GM23338 (cell line): ENCODE measurements at regions not wholly inside any gene's neighbourhood (a gene's known extent, or its start where the extent isn't known, plus 50 kb on each side); places are given as distances from the start of the nearest gene placed in this dataset.

Experiments
- ATAC-seq: fragments of 200-7000 bp; cut with Tn5 transposase; 3 replicates; pipeline ENCODE4 v1.9.1; 2020
- DNase-seq: peaks from one replicate; pipeline ENCODE4 v3.0.0-alpha.2; 2015; ENCODE audit warnings: low spot score
- H2AFZ ChIP-seq: fragments of 200-600 bp; sonication (generic); 2 replicates; pipeline ENCODE4 v1.8.0; 2016; ENCODE audit warnings: antibody characterized with exemption, mild to moderate bottlenecking, moderate library complexity
- H3F3A ChIP-seq: fragments of 200-600 bp; sonication (generic); replicated peaks from 2 replicates; pipeline ENCODE4 v1.8.0; 2017; ENCODE audit warnings: antibody characterized with exemption, mixed run types, low read depth
- H3K27ac ChIP-seq: fragments of 200-600 bp; sonication (generic); 2 replicates; pipeline ENCODE4 v1.6.1; 2016; ENCODE audit warnings: low read depth
- H3K27me3 ChIP-seq: fragments of 200-600 bp; sonication (generic); 2 replicates; pipeline ENCODE4 v1.8.0; 2016; ENCODE audit warnings: mild to moderate bottlenecking, mixed run types, moderate library complexity; ENCODE audit not compliant: insufficient read depth
- H3K36me3 ChIP-seq: fragments of 200-600 bp; sonication (generic); 2 replicates; pipeline ENCODE4 v1.8.0; 2016; ENCODE audit warnings: mild to moderate bottlenecking; ENCODE audit not compliant: insufficient read depth
- H3K4me1 ChIP-seq: fragments of 200-600 bp; sonication (generic); 2 replicates; pipeline ENCODE4 v1.8.0; 2016; ENCODE audit warnings: mild to moderate bottlenecking, moderate library complexity; ENCODE audit not compliant: insufficient read depth
- H3K4me2 ChIP-seq: fragments of 200-600 bp; sonication (generic); 2 replicates; pipeline ENCODE4 v1.7.1; 2017; ENCODE audit warnings: mixed run types
- H3K4me3 ChIP-seq: fragments of 200-600 bp; sonication (generic); 2 replicates; pipeline ENCODE4 v1.6.1; 2016; ENCODE audit warnings: mixed run types
- H3K79me2 ChIP-seq: fragments of 200-600 bp; sonication (generic); replicated peaks from 2 replicates; pipeline ENCODE4 v1.8.0; 2017; ENCODE audit warnings: mild to moderate bottlenecking; ENCODE audit not compliant: insufficient read depth
- H3K9me2 ChIP-seq: fragments of 200-600 bp; sonication (generic); 2 replicates; pipeline ENCODE4 v1.8.0; 2017; ENCODE audit not compliant: insufficient read depth
- H4K20me1 ChIP-seq: fragments of 200-600 bp; sonication (generic); replicated peaks from 2 replicates; pipeline ENCODE4 v1.8.0; 2017; ENCODE audit warnings: mild to moderate bottlenecking; ENCODE audit not compliant: insufficient read depth
- H3K27ac Mint-ChIP-seq: 2 replicates; pipeline ENCODE4 v1.8.0; 2020; ENCODE audit warnings: inconsistent platforms, mild to moderate bottlenecking, moderate library complexity, mixed read lengths
- H3K27me3 Mint-ChIP-seq: 3 replicates; pipeline ENCODE4 v1.8.0; 2022; ENCODE audit warnings: low read depth, mild to moderate bottlenecking, moderate library complexity, mixed read lengths, inconsistent platforms; ENCODE audit not compliant: insufficient read depth, poor library complexity
- H3K36me3 Mint-ChIP-seq: 3 replicates; pipeline ENCODE4 v1.8.0; 2021; ENCODE audit warnings: low read depth, mild to moderate bottlenecking, inconsistent platforms, moderate library complexity, mixed read lengths
- H3K4me1 Mint-ChIP-seq: 3 replicates; pipeline ENCODE4 v1.8.0; 2020; ENCODE audit warnings: mild to moderate bottlenecking, inconsistent platforms, mixed read lengths
- H3K4me3 Mint-ChIP-seq: 3 replicates; pipeline ENCODE4 v1.8.0; 2021; ENCODE audit warnings: moderate library complexity, mild to moderate bottlenecking, inconsistent platforms, mixed read lengths
- H3K9me3 Mint-ChIP-seq: 3 replicates; pipeline ENCODE4 v1.8.0; 2020; ENCODE audit warnings: moderate library complexity, mild to moderate bottlenecking, inconsistent platforms, mixed read lengths
- CREB1 ChIP-seq: fragments of 250-450 bp; sonication (Bioruptor Pico); IDR thresholded peaks from 2 replicates; pipeline ENCODE4 v1.5.0; 2020; ENCODE audit warnings: low read depth, mild to moderate bottlenecking, moderate library complexity
- ETS1 ChIP-seq: IDR thresholded peaks from 2 replicates; pipeline ENCODE4 v1.6.1; 2016; ENCODE audit warnings: antibody characterized with exemption
- JUNB ChIP-seq: IDR thresholded peaks from one replicate; pipeline ENCODE4 v1.6.1; 2016; ENCODE audit warnings: antibody characterized with exemption; ENCODE audit not compliant: unreplicated experiment
- ZNF462 ChIP-seq: fragments of 250-450 bp; sonication (Bioruptor Pico); IDR thresholded peaks from 2 replicates; pipeline ENCODE4 v1.5.0; 2020; ENCODE audit warnings: mild to moderate bottlenecking, moderate library complexity
- TF ChIP-seq, protein P1 (sequence below): IDR thresholded peaks from one replicate; pipeline ENCODE4 v1.6.1; 2018; ENCODE audit warnings: antibody characterized with exemption; ENCODE audit not compliant: unreplicated experiment

DNA sequence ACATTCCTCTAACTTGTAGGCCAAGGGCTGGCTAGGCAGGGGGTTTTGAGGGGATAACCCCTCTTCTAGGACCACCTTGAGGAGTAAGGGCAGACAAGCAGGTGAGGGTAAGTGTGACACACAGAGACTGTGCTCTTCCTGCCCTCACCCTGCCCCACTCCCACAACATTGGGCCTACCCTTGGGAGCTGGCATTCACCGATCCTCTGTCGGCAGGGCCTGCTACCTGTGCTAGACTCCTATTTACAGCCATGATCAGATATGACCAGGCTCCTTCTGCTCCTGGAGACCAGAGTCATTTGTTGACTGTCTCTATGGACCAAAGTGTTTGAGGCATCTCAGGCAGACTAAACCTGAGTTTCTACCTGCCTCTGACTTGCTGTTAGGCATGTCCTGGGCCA, 68.3 kb downstream of the SYF2 start:
- ATAC-seq = no peak
- Mint-ChIP-seq H3K4me1 (peaks cover 8% of the 10 kb centered on the region), H3K4me3 (no peak overlapping the region), H3K9me3 (no peaks in the 10 kb centered on the region), H3K27me3 (peaks cover 4% of the 10 kb centered on the region), H3K36me3 (no peaks in the 10 kb centered on the region), H3K27ac (no peak overlapping the region)
- TF ChIP-seq, protein P1, sequence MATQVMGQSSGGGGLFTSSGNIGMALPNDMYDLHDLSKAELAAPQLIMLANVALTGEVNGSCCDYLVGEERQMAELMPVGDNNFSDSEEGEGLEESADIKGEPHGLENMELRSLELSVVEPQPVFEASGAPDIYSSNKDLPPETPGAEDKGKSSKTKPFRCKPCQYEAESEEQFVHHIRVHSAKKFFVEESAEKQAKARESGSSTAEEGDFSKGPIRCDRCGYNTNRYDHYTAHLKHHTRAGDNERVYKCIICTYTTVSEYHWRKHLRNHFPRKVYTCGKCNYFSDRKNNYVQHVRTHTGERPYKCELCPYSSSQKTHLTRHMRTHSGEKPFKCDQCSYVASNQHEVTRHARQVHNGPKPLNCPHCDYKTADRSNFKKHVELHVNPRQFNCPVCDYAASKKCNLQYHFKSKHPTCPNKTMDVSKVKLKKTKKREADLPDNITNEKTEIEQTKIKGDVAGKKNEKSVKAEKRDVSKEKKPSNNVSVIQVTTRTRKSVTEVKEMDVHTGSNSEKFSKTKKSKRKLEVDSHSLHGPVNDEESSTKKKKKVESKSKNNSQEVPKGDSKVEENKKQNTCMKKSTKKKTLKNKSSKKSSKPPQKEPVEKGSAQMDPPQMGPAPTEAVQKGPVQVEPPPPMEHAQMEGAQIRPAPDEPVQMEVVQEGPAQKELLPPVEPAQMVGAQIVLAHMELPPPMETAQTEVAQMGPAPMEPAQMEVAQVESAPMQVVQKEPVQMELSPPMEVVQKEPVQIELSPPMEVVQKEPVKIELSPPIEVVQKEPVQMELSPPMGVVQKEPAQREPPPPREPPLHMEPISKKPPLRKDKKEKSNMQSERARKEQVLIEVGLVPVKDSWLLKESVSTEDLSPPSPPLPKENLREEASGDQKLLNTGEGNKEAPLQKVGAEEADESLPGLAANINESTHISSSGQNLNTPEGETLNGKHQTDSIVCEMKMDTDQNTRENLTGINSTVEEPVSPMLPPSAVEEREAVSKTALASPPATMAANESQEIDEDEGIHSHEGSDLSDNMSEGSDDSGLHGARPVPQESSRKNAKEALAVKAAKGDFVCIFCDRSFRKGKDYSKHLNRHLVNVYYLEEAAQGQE = no peak
- TF ChIP-seq CREB1 (CRISPR knock-in tag) = no peak
- no peak for TF ChIP-seq ETS1
- no peak for TF ChIP-seq ZNF462 (CRISPR knock-in tag)
- no peak for TF ChIP-seq JUNB
- Histone ChIP-seq H3K4me3 (no peak overlapping the region), H3F3A (no peaks in the 10 kb centered on the region), H3K4me1 (peaks cover 4% of the 10 kb centered on the region; the same call in 1 of the 2 replicates), H3K27ac (no peak overlapping the region), H3K4me2 (no peak overlapping the region), H3K9me2 (no peaks in the 10 kb centered on the region), H3K36me3 (no peaks in the 10 kb centered on the region), H4K20me1 (no peaks in the 10 kb centered on the region), H2AFZ (no peak overlapping the region), H3K79me2 (no peaks in the 10 kb centered on the region), H3K27me3 (no peaks in the 10 kb centered on the region)
- DNase-seq = no peak
